C4-2B (cell line): ENCODE measurements at regions not wholly inside any gene's neighbourhood (a gene's known extent, or its start where the extent isn't known, plus 50 kb on each side); places are given as distances from the start of the nearest gene placed in this dataset.

Source experiments
- ZFX ChIP-seq: fragments of 450-650 bp; IDR thresholded peaks from 2 replicates; pipeline ENCODE4 v1.6.1; 2017
- TF ChIP-seq, protein P1 (sequence below): fragments of 450-650 bp; conservative IDR thresholded peaks from 2 replicates; pipeline ENCODE4 v1.5.1; 2017; ENCODE audit warnings: mild to moderate bottlenecking

DNA sequence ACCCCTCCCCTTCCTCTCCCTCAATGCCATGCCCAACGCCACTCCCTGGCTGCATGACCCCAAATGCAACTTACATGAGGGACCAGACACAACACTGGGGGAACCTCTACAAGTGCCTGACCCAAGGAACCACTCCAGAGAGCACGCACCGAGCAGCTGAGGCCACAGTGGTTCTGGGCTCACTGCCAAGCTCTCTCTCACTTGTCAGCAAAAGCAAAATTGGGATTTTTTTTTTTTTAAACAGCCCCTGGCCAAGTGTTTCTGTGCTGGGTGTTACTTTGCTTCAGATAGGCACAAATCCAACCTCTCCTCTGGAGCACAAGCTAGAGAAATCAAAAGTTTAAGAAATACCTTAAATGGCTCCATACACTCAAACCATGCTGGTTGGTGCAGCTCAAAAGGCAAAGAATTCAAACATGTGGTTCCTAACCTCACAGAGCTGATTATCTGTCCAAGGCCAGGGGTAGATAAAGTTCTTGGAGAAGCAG, 363.0 kb downstream of the SETD4 start:
- TF ChIP-seq, protein P1, sequence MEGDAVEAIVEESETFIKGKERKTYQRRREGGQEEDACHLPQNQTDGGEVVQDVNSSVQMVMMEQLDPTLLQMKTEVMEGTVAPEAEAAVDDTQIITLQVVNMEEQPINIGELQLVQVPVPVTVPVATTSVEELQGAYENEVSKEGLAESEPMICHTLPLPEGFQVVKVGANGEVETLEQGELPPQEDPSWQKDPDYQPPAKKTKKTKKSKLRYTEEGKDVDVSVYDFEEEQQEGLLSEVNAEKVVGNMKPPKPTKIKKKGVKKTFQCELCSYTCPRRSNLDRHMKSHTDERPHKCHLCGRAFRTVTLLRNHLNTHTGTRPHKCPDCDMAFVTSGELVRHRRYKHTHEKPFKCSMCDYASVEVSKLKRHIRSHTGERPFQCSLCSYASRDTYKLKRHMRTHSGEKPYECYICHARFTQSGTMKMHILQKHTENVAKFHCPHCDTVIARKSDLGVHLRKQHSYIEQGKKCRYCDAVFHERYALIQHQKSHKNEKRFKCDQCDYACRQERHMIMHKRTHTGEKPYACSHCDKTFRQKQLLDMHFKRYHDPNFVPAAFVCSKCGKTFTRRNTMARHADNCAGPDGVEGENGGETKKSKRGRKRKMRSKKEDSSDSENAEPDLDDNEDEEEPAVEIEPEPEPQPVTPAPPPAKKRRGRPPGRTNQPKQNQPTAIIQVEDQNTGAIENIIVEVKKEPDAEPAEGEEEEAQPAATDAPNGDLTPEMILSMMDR: no peak
- TF ChIP-seq ZFX: no peak
